H9 (cell line): ENCODE measurements at regions not wholly inside any gene's neighbourhood (a gene's known extent, or its start where the extent isn't known, plus 50 kb on each side); places are given as distances from the start of the nearest gene placed in this dataset.

ENCODE experiments used
- DNase-seq: peaks from one replicate; pipeline ENCODE4 v3.0.0-alpha.2; 2017
- H2AFZ ChIP-seq: one replicate; pipeline ENCODE4 v1.6.1; 2013; ENCODE audit warnings: mild to moderate bottlenecking, low read length, control low read depth, moderate library complexity
- H2AK5ac ChIP-seq: 2 replicates; pipeline ENCODE4 v1.6.1; 2013; ENCODE audit warnings: low read length, control low read depth, mixed read lengths; ENCODE audit not compliant: insufficient read length
- H2BK120ac ChIP-seq: one replicate; pipeline ENCODE4 v1.6.1; 2013; ENCODE audit warnings: low read depth, mild to moderate bottlenecking, low read length, control low read depth, inconsistent platforms; ENCODE audit not compliant: poor library complexity, severe bottlenecking
- H2BK12ac ChIP-seq: 2 replicates; pipeline ENCODE4 v1.6.1; 2013; ENCODE audit warnings: low read length, control low read depth, mixed read lengths, low read depth; ENCODE audit not compliant: insufficient read length
- H2BK15ac ChIP-seq: 2 replicates; pipeline ENCODE4 v1.6.1; 2013; ENCODE audit warnings: low read depth, low read length, control low read depth
- H2BK20ac ChIP-seq: one replicate; pipeline ENCODE4 v1.6.1; 2013; ENCODE audit warnings: low read depth, mild to moderate bottlenecking, low read length, control low read depth, inconsistent platforms; ENCODE audit not compliant: poor library complexity, severe bottlenecking
- H2BK5ac ChIP-seq: 2 replicates; pipeline ENCODE4 v1.6.1; 2013; ENCODE audit warnings: low read length, control low read depth, mixed read lengths; ENCODE audit not compliant: insufficient read length
- H3K14ac ChIP-seq: 2 replicates; pipeline ENCODE4 v1.6.1; 2013; ENCODE audit warnings: low read length, control low read depth; ENCODE audit not compliant: insufficient read depth
- H3K18ac ChIP-seq: 2 replicates; pipeline ENCODE4 v1.6.1; 2013; ENCODE audit warnings: low read depth, mild to moderate bottlenecking, mixed read lengths, low read length, control low read depth; ENCODE audit not compliant: insufficient read length
- H3K23ac ChIP-seq: 2 replicates; pipeline ENCODE4 v1.6.1; 2013; ENCODE audit warnings: low read length, control low read depth, mixed read lengths, low read depth; ENCODE audit not compliant: insufficient read length
- H3K23me2 ChIP-seq: 2 replicates; pipeline ENCODE4 v1.6.1; 2013; ENCODE audit warnings: low read depth, mild to moderate bottlenecking, mixed read lengths, low read length, control low read depth; ENCODE audit not compliant: insufficient read length, poor library complexity, severe bottlenecking
- H3K27ac ChIP-seq: 2 replicates; pipeline ENCODE4 v1.5.1; 2013; ENCODE audit warnings: low read length, control low read depth, mixed read lengths, low read depth; ENCODE audit not compliant: insufficient read length
- H3K27me3 ChIP-seq: 2 replicates; pipeline ENCODE4 v1.6.1; 2013; ENCODE audit warnings: low read length, control low read depth, inconsistent platforms; ENCODE audit not compliant: insufficient read depth
- H3K4ac ChIP-seq: 2 replicates; pipeline ENCODE4 v1.6.1; 2013; ENCODE audit warnings: low read depth, mild to moderate bottlenecking, control low read depth, inconsistent platforms, low read length, moderate library complexity
- H3K4me1 ChIP-seq: 2 replicates; pipeline ENCODE4 v1.6.1; 2013; ENCODE audit warnings: low read length, control low read depth, inconsistent platforms; ENCODE audit not compliant: insufficient read depth
- H3K4me2 ChIP-seq: 2 replicates; pipeline ENCODE4 v1.6.1; 2013; ENCODE audit warnings: low read length, control low read depth, mixed read lengths; ENCODE audit not compliant: insufficient read length, insufficient read depth
- H3K56ac ChIP-seq: 2 replicates; pipeline ENCODE4 v1.6.1; 2013; ENCODE audit warnings: low read depth, mild to moderate bottlenecking, mixed read lengths, low read length, control low read depth; ENCODE audit not compliant: insufficient read length
- H3K79me1 ChIP-seq: 2 replicates; pipeline ENCODE4 v1.6.1; 2013; ENCODE audit warnings: low read depth, mild to moderate bottlenecking, moderate library complexity, low read length, control low read depth, inconsistent platforms; ENCODE audit not compliant: insufficient read depth, poor library complexity, severe bottlenecking
- H3K79me2 ChIP-seq: 2 replicates; pipeline ENCODE4 v1.6.1; 2013; ENCODE audit warnings: low read length, control low read depth, inconsistent platforms; ENCODE audit not compliant: insufficient read depth
- H3K9ac ChIP-seq: 2 replicates; pipeline ENCODE4 v1.6.1; 2013; ENCODE audit warnings: low read length, control low read depth, mixed read lengths; ENCODE audit not compliant: insufficient read length; ENCODE audit errors: extremely low read depth
- H3K9me3 ChIP-seq: one replicate; pipeline ENCODE4 v1.6.1; 2013; ENCODE audit warnings: low read depth, low read length, inconsistent platforms; ENCODE audit not compliant: control insufficient read depth
- H3T11ph ChIP-seq: one replicate; pipeline ENCODE4 v1.6.1; 2013; ENCODE audit warnings: mild to moderate bottlenecking, low read length, control low read depth, inconsistent platforms
- H4K20me1 ChIP-seq: one replicate; pipeline ENCODE4 v1.6.1; 2013; ENCODE audit not compliant: control insufficient read depth, insufficient read length, insufficient read depth
- H4K5ac ChIP-seq: 2 replicates; pipeline ENCODE4 v1.6.1; 2013; ENCODE audit warnings: low read depth, mild to moderate bottlenecking, mixed read lengths, low read length, control low read depth; ENCODE audit not compliant: insufficient read length
- H4K8ac ChIP-seq: replicated peaks from 2 replicates; pipeline ENCODE4 v1.6.1; 2013; ENCODE audit warnings: low read length, control low read depth, mixed read lengths, low read depth; ENCODE audit not compliant: insufficient read length
- H4K91ac ChIP-seq: 2 replicates; pipeline ENCODE4 v1.6.1; 2013; ENCODE audit warnings: low read depth, mild to moderate bottlenecking, moderate library complexity, mixed read lengths, low read length, control low read depth; ENCODE audit not compliant: insufficient read length
- H3K27ac Mint-ChIP-seq, 3 experiments: 2 replicates in 2 of 3; 3 replicates in 1 of 3; pipeline ENCODE4 v1.8.0; 2020 to 2021; ENCODE audit warnings: mixed read lengths in 3 of 3, mild to moderate bottlenecking in 1 of 3, moderate library complexity in 1 of 3
- H3K27me3 Mint-ChIP-seq: 2 replicates; pipeline ENCODE4 v1.8.0; 2021; ENCODE audit warnings: low read depth, mild to moderate bottlenecking, moderate library complexity, mixed read lengths
- H3K36me3 Mint-ChIP-seq, 3 experiments: 2 replicates in 2 of 3; 3 replicates in 1 of 3; pipeline ENCODE4 v1.8.0; 2020 to 2021; ENCODE audit warnings: low read depth in 3 of 3, mixed read lengths in 3 of 3; ENCODE audit not compliant: insufficient read depth in 1 of 3
- H3K4me1 Mint-ChIP-seq, 2 experiments: 2 replicates each; pipeline ENCODE4 v1.8.0; 2020; ENCODE audit warnings: mixed read lengths in 2 of 2
- H3K4me3 Mint-ChIP-seq, 2 experiments: 2 replicates in 1 of 2; 3 replicates in 1 of 2; pipeline ENCODE4 v1.8.0; 2020 to 2021; ENCODE audit warnings: mild to moderate bottlenecking in 2 of 2, mixed read lengths in 2 of 2, moderate library complexity in 1 of 2
- H3K9me3 Mint-ChIP-seq, 2 experiments: 2 replicates in 1 of 2; 3 replicates in 1 of 2; pipeline ENCODE4 v1.8.0; 2020; ENCODE audit warnings: mild to moderate bottlenecking in 2 of 2, mixed read lengths in 2 of 2, moderate library complexity in 1 of 2
- WGBS: extraction: QIAGEN DNeasy Blood & Tissue Kit; methylation state at CpG from one replicate; pipeline ENCODE4 v1.1.7; 2013; ENCODE audit warnings: missing lambda C conversion rate, low lambda C conversion rate, mixed read lengths; ENCODE audit not compliant: insufficient read length; ENCODE audit errors: extremely low coverage; 5-methylcytosine and 5-hydroxymethylcytosine counted together
- TF ChIP-seq, protein P1 (sequence below): fragments of 200-600 bp; sonication (generic); conservative IDR thresholded peaks from 3 replicates; pipeline ENCODE4 v1.8.0; 2021; ENCODE audit warnings: antibody characterized with exemption, mild to moderate bottlenecking

DNA sequence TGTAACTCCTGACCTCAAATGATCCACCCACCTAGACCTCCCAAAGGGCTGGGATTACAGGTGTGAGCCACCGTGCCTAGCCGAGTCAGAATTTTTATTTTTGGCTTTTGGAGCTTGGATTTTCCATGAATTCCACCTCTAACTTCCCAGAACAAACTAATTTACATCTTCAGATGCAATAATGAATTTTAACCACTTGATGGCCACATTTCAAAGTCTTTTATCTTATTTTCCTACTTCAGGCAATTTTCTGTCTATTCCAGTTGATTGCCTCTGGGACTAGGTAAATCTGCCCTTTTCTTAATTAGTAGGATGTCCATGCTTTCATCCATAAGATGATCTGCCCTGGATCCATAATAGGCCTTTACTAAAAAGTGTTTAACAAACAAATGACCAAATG lies 156.4 kb upstream of the ANKFN1 start:
- H2BK120ac ChIP-seq: no peak overlapping the region
- no peak overlapping the region for H3K27ac Mint-ChIP-seq
- WGBS: no CpG with 5 or more reads among the region's 2 CpGs

More for the DNA sequence above, 156.4 kb upstream of the ANKFN1 start:
- H4K20me1 ChIP-seq: no peaks in the 10 kb centered on the region
- H4K8ac ChIP-seq: no peak overlapping the region
- H3K27me3 ChIP-seq: no peaks in the 10 kb centered on the region
- no peaks in the 10 kb centered on the region for H3K27me3 Mint-ChIP-seq
- no peak for DNase-seq
- H2BK20ac ChIP-seq: no peak overlapping the region
- no peak overlapping the region for H3K9ac ChIP-seq
- H3K79me1 ChIP-seq: no peaks in the 10 kb centered on the region
- no peak overlapping the region for H4K5ac ChIP-seq
- H3K9me3 Mint-ChIP-seq: peaks cover 29 to 36% of the 10 kb centered on the region in 2 experiments
- no peak overlapping the region for H3K18ac ChIP-seq
- H2AFZ ChIP-seq: no peak overlapping the region
- H3K23me2 ChIP-seq: no peaks in the 10 kb centered on the region
- H2BK15ac ChIP-seq: no peak overlapping the region
- no peak overlapping the region for H4K91ac ChIP-seq
- H3K4ac ChIP-seq: no peak overlapping the region
- no peak overlapping the region for H2AK5ac ChIP-seq
- no peak overlapping the region for H3K4me3 Mint-ChIP-seq
- H3K9me3 ChIP-seq: peaks cover 5% of the 10 kb centered on the region
- H3T11ph ChIP-seq: no peak overlapping the region
- no peak overlapping the region for H2BK12ac ChIP-seq
- H3K4me1 Mint-ChIP-seq: no peaks in the 10 kb centered on the region
- TF ChIP-seq, protein P1, sequence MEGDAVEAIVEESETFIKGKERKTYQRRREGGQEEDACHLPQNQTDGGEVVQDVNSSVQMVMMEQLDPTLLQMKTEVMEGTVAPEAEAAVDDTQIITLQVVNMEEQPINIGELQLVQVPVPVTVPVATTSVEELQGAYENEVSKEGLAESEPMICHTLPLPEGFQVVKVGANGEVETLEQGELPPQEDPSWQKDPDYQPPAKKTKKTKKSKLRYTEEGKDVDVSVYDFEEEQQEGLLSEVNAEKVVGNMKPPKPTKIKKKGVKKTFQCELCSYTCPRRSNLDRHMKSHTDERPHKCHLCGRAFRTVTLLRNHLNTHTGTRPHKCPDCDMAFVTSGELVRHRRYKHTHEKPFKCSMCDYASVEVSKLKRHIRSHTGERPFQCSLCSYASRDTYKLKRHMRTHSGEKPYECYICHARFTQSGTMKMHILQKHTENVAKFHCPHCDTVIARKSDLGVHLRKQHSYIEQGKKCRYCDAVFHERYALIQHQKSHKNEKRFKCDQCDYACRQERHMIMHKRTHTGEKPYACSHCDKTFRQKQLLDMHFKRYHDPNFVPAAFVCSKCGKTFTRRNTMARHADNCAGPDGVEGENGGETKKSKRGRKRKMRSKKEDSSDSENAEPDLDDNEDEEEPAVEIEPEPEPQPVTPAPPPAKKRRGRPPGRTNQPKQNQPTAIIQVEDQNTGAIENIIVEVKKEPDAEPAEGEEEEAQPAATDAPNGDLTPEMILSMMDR: peak; percentile 28; the same call in 1 of the 3 replicates
- no peaks in the 10 kb centered on the region for H3K4me1 ChIP-seq
- no peak overlapping the region for H3K23ac ChIP-seq
- H3K27ac ChIP-seq: no peak overlapping the region
- H2BK5ac ChIP-seq: no peak overlapping the region
- peaks cover 11 to 27% (median 16%) of the 10 kb centered on the region in 3 experiments for H3K36me3 Mint-ChIP-seq
- H3K4me2 ChIP-seq: no peak overlapping the region
- H3K56ac ChIP-seq: no peak overlapping the region
- H3K14ac ChIP-seq: no peak overlapping the region
- H3K79me2 ChIP-seq: no peaks in the 10 kb centered on the region
